ENCODE measurements at regions not wholly inside any gene's neighbourhood (a gene's known extent, or its start where the extent isn't known, plus 50 kb on each side); places are given as distances from the start of the nearest gene placed in this dataset.

- no peak for DNase-seq (ENCODE audit: low read depth in 2 of 2)
- H3K4me3 ChIP-seq (replicated peaks in 1 of 4; ENCODE audit: control extremely low read depth in 1 of 4, insufficient read depth in 1 of 4, low read depth in 3 of 4, low read length in 4 of 4), result no peak overlapping the region
- no peaks in the 10 kb centered on the region for H3K27me3 ChIP-seq (ENCODE audit: control insufficient read depth, insufficient read depth, low read length)
- H3K9ac ChIP-seq (ENCODE audit: insufficient read depth, low read length), result no peak overlapping the region
- H3K36me3 ChIP-seq (ENCODE audit: control insufficient read depth, insufficient read depth, low read length), result no peaks in the 10 kb centered on the region
- H3K79me2 ChIP-seq (ENCODE audit: control insufficient read depth, insufficient read depth, low read length), result no peaks in the 10 kb centered on the region
- no peaks in the 10 kb centered on the region for H3K9me3 ChIP-seq (ENCODE audit: control insufficient read depth, insufficient read depth, low read depth, low read length)
- H2AFZ ChIP-seq (ENCODE audit: low read length), result no peak overlapping the region
- TF ChIP-seq EZH2 (IDR thresholded peaks at IDR 0.05; ENCODE audit: low read length, missing control alignments) (no peak), CTCF (conservative IDR thresholded peaks at IDR 0.05 in 1 of 2, IDR thresholded peaks at IDR 0.05 in 1 of 2; ENCODE audit: low read depth in 1 of 2, low read length in 2 of 2) (no peak)
- H3K4me1 ChIP-seq (ENCODE audit: control insufficient read depth, extremely low read depth, insufficient read depth, low read length), result no peaks in the 10 kb centered on the region
- no peak overlapping the region for H3K4me2 ChIP-seq (ENCODE audit: extremely low read depth, insufficient read depth, low read length)
- no peak overlapping the region for H3K27ac ChIP-seq (ENCODE audit: insufficient read depth, low read length)
- H4K20me1 ChIP-seq (ENCODE audit: control insufficient read depth, extremely low read depth, insufficient read depth, low read length), result no peaks in the 10 kb centered on the region
Measured at GRCh38 chr18:60003610-60004185, 103.9 kb downstream of the PMAIP1 start.

GRCh38 chr18:59996370-59996966 lies 96.7 kb downstream of the PMAIP1 start:
- Histone ChIP-seq H3K9me3 (ENCODE audit: control insufficient read depth, insufficient read depth, low read depth, low read length) (no peaks in the 10 kb centered on the region), H3K4me3 (replicated peaks in 1 of 4; ENCODE audit: control extremely low read depth in 1 of 4, insufficient read depth in 1 of 4, low read depth in 3 of 4, low read length in 4 of 4) (no peak overlapping the region), H3K79me2 (ENCODE audit: control insufficient read depth, insufficient read depth, low read length) (no peaks in the 10 kb centered on the region), H3K27me3 (ENCODE audit: control insufficient read depth, insufficient read depth, low read length) (peaks cover 4% of the 10 kb centered on the region), H3K27ac (ENCODE audit: insufficient read depth, low read length) (no peak overlapping the region), H3K36me3 (ENCODE audit: control insufficient read depth, insufficient read depth, low read length) (no peaks in the 10 kb centered on the region), H3K4me1 (ENCODE audit: control insufficient read depth, extremely low read depth, insufficient read depth, low read length) (no peaks in the 10 kb centered on the region), H3K9ac (ENCODE audit: insufficient read depth, low read length) (no peak overlapping the region), H2AFZ (ENCODE audit: low read length) (no peak overlapping the region), H4K20me1 (ENCODE audit: control insufficient read depth, extremely low read depth, insufficient read depth, low read length) (no peaks in the 10 kb centered on the region), H3K4me2 (ENCODE audit: extremely low read depth, insufficient read depth, low read length) (no peak overlapping the region)
- TF ChIP-seq EZH2 (IDR thresholded peaks at IDR 0.05; ENCODE audit: low read length, missing control alignments) (no peak), CTCF (conservative IDR thresholded peaks at IDR 0.05 in 1 of 2, IDR thresholded peaks at IDR 0.05 in 1 of 2; ENCODE audit: low read depth in 1 of 2, low read length in 2 of 2) (peak; percentile 67 to 89)
- DNase-seq (ENCODE audit: low read depth in 2 of 2), result peak; percentile 46 to 71

GRCh38 chr18:59994357-59994756 lies 94.6 kb downstream of the PMAIP1 start:
- no peaks in the 10 kb centered on the region for H3K4me1 ChIP-seq (ENCODE audit: control insufficient read depth, extremely low read depth, insufficient read depth, low read length)
- no peaks in the 10 kb centered on the region for H3K36me3 ChIP-seq (ENCODE audit: control insufficient read depth, insufficient read depth, low read length)
- H3K4me3 ChIP-seq (replicated peaks in 1 of 4; ENCODE audit: control extremely low read depth in 1 of 4, insufficient read depth in 1 of 4, low read depth in 3 of 4, low read length in 4 of 4), result no peak overlapping the region
- no peaks in the 10 kb centered on the region for H3K9me3 ChIP-seq (ENCODE audit: control insufficient read depth, insufficient read depth, low read depth, low read length)
- no peak overlapping the region for H2AFZ ChIP-seq (ENCODE audit: low read length)
- no peak overlapping the region for H3K27ac ChIP-seq (ENCODE audit: insufficient read depth, low read length)
- H4K20me1 ChIP-seq (ENCODE audit: control insufficient read depth, extremely low read depth, insufficient read depth, low read length), result no peaks in the 10 kb centered on the region
- H3K9ac ChIP-seq (ENCODE audit: insufficient read depth, low read length), result no peak overlapping the region
- TF ChIP-seq CTCF (conservative IDR thresholded peaks at IDR 0.05 in 1 of 2, IDR thresholded peaks at IDR 0.05 in 1 of 2; ENCODE audit: low read depth in 1 of 2, low read length in 2 of 2), result peak; percentile 20 to 39
- no peak for TF ChIP-seq EZH2 (IDR thresholded peaks at IDR 0.05; ENCODE audit: low read length, missing control alignments)
- peaks cover 7% of the 10 kb centered on the region for H3K27me3 ChIP-seq (ENCODE audit: control insufficient read depth, insufficient read depth, low read length)
- no peaks in the 10 kb centered on the region for H3K79me2 ChIP-seq (ENCODE audit: control insufficient read depth, insufficient read depth, low read length)
- no peak overlapping the region for H3K4me2 ChIP-seq (ENCODE audit: extremely low read depth, insufficient read depth, low read length)
- peak in 1 of 2 donors; percentile 33 for DNase-seq (ENCODE audit: low read depth in 2 of 2)
